Spleen (tissue), 7 donors: ENCODE measurements at regions not wholly inside any gene's neighbourhood (a gene's known extent, or its start where the extent isn't known, plus 50 kb on each side); places are given as distances from the start of the nearest gene placed in this dataset.

Source experiments
- POLR2A ChIP-seq, 3 donors: fragments of 450-650 bp; IDR thresholded peaks; one replicate each; pipeline ENCODE4 v1.5.1; 2017; ENCODE audit warnings: antibody characterized with exemption in 3 of 3, mild to moderate bottlenecking in 1 of 3
- POLR2AphosphoS5 ChIP-seq, 3 donors: sonication (generic); formaldehyde crosslinking; IDR thresholded peaks; one replicate each; pipeline ENCODE4 v1.5.1; 2017; ENCODE audit warnings: antibody characterized with exemption in 3 of 3
- TF ChIP-seq, protein P1 (sequence below), 11 experiments: fragments of 200-600 bp in 7 of 11; fragments of 450-650 bp in 4 of 11; sonication (generic) in 4 of 11; IDR thresholded peaks in 8 of 11; conservative IDR thresholded peaks in 3 of 11; 1 replicate in 7 of 11; 2 replicates in 4 of 11; pipeline versions ENCODE4 v1.4.0 to v1.8.0; 2016 to 2021; ENCODE audit warnings: antibody characterized with exemption in 11 of 11, inconsistent platforms in 4 of 11, mild to moderate bottlenecking in 1 of 11
- donor health status: DM: no; HTN: no; CAD: no; lungs with moderate emphysema.
- donor health status: DM: no; HTN: no; CAD: no.
- donor health status: DM: no; HTN: no; CAD: no.

DNA sequence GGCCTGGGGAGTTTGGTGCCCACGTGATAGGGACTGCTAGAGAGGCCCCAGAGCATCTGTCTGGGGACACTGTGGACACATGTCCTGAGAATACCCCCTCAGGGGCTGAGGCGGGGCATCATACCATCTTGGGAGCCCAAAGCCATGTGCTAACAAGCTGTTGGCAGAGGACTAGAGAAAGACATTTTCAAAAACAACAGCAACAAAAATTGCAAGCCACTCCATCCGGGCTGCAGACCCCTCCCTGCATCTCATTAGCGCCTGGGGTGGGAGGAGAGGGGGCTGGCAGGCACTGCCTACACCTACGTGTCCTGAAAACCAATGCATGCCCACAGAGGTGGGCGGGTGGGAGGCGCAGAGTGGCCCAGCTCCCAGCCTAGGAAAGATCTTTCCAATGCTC lies 507.4 kb upstream of the PODXL start:
- no peak for TF ChIP-seq POLR2A (IDR thresholded peaks at IDR 0.05)
- TF ChIP-seq, protein P1, sequence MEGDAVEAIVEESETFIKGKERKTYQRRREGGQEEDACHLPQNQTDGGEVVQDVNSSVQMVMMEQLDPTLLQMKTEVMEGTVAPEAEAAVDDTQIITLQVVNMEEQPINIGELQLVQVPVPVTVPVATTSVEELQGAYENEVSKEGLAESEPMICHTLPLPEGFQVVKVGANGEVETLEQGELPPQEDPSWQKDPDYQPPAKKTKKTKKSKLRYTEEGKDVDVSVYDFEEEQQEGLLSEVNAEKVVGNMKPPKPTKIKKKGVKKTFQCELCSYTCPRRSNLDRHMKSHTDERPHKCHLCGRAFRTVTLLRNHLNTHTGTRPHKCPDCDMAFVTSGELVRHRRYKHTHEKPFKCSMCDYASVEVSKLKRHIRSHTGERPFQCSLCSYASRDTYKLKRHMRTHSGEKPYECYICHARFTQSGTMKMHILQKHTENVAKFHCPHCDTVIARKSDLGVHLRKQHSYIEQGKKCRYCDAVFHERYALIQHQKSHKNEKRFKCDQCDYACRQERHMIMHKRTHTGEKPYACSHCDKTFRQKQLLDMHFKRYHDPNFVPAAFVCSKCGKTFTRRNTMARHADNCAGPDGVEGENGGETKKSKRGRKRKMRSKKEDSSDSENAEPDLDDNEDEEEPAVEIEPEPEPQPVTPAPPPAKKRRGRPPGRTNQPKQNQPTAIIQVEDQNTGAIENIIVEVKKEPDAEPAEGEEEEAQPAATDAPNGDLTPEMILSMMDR (IDR thresholded peaks at IDR 0.05 in 8 of 11, conservative IDR thresholded peaks at IDR 0.05 in 3 of 11): no peak
- TF ChIP-seq POLR2AphosphoS5 (IDR thresholded peaks at IDR 0.05): no peak
